H1 (cell line): ENCODE measurements at regions not wholly inside any gene's neighbourhood (a gene's known extent, or its start where the extent isn't known, plus 50 kb on each side); places are given as distances from the start of the nearest gene placed in this dataset.

Experiments used
- CBX8 ChIP-seq: fragments of 300-800, 300-1000 bp; sonication (generic); IDR thresholded peaks from 2 replicates; pipeline ENCODE4 v1.7.1; 2016; ENCODE audit warnings: low read depth, low read length, borderline replicate concordance
- GABPA ChIP-seq: IDR thresholded peaks from 2 replicates; pipeline ENCODE4 v1.6.1; 2011; ENCODE audit warnings: mild to moderate bottlenecking, low read length, moderate library complexity, borderline replicate concordance; ENCODE audit not compliant: insufficient read depth
- TF ChIP-seq, protein P1 (sequence below), 3 experiments: IDR thresholded peaks; 1 replicate in 2 of 3; 2 replicates in 1 of 3; pipeline versions ENCODE4 v1.5.1 to v1.6.1; 2011; ENCODE audit warnings: low read length in 3 of 3, mild to moderate bottlenecking in 3 of 3, inconsistent platforms in 2 of 3, low read depth in 1 of 3, moderate library complexity in 1 of 3; ENCODE audit not compliant: insufficient read depth in 1 of 3; ENCODE audit errors: control extremely low read depth in 1 of 3

- TF ChIP-seq CBX8 (no peak), GABPA (no peak)
- TF ChIP-seq, protein P1, sequence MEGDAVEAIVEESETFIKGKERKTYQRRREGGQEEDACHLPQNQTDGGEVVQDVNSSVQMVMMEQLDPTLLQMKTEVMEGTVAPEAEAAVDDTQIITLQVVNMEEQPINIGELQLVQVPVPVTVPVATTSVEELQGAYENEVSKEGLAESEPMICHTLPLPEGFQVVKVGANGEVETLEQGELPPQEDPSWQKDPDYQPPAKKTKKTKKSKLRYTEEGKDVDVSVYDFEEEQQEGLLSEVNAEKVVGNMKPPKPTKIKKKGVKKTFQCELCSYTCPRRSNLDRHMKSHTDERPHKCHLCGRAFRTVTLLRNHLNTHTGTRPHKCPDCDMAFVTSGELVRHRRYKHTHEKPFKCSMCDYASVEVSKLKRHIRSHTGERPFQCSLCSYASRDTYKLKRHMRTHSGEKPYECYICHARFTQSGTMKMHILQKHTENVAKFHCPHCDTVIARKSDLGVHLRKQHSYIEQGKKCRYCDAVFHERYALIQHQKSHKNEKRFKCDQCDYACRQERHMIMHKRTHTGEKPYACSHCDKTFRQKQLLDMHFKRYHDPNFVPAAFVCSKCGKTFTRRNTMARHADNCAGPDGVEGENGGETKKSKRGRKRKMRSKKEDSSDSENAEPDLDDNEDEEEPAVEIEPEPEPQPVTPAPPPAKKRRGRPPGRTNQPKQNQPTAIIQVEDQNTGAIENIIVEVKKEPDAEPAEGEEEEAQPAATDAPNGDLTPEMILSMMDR (IDR thresholded peaks at IDR 0.05; ENCODE audit: control extremely low read depth in 1 of 3, insufficient read depth in 1 of 3, low read depth in 1 of 3, low read length in 3 of 3) = no peak
Observed at GRCh38 chr4:130530505-130530904, 1434.6 kb downstream of the C4orf33 start.
